Stimulated activated CD8-positive, alpha-beta memory T cell treated with anti-CD3 and anti-CD28 coated beads, Interleukin-2, amount 100 ng/mL, for 48 hours (primary cell): ENCODE measurements at regions not wholly inside any gene's neighbourhood (a gene's known extent, or its start where the extent isn't known, plus 50 kb on each side); places are given as distances from the start of the nearest gene placed in this dataset.

Source experiments
- DNase-seq, 2 donors: peaks; one replicate each; pipeline ENCODE4 v3.0.0-alpha.2; 2020; ENCODE audit warnings: low read depth in 2 of 2

DNA sequence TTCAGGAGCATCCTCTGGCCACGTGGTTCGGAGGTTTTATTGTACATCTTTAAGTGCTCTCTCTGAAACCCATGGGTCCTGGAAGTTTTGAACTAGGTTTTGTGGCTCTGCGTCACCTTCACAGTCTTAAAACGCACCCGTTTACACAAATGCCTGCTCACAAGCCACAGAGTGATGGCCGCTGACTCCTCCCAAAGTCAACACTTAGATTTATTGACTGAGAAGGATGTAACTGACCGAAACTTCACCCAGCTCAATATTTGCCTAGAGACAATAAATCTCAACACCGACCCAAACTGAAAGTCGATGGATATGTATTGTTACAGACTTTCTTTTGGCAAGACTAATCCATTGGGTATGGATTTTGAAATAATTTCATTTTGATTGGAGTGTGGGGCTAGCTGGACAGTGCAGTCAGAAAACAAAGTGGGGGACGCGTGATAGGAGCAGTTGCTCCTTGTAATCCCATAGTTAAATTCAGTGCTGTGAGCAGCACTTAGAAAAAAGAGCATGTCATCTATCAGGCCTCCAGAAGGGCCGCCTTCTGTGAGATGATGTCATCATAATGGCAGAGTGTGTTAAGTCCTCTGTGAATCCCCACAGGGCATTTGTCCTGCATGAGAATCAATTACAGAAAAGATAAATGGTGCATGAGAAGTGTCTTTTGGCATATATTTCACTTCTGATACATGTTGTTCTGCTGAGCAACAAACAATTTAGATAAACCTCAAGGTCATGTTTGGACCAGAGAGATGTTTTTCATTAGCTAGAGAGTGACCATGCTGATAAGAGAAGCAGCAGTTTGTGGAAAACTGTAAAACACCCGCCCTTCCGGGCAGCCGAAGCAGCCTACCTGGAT is 183.7 kb downstream of the INO80D start:
- DNase-seq, result no peak

DNA sequence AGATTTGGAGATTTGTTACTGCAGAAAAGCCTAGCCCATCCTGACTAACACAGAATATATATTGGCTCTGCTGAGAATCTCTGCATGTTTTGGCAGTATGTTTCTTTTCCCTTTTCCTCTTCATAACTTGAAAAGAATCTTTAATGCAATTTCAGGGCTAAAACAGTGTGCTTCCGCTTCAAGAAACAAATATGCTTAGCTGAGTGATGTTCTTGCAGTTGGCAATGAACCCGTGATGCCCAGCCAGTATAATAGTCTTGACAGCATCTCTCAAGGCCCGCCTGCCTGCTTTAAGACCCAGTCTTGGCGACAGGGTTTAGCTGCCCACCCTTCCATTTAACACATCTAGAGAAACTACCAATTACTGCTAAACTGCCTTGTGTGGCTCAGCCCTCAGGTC is 184.5 kb downstream of the INO80D start:
- DNase-seq, result no peak

DNA sequence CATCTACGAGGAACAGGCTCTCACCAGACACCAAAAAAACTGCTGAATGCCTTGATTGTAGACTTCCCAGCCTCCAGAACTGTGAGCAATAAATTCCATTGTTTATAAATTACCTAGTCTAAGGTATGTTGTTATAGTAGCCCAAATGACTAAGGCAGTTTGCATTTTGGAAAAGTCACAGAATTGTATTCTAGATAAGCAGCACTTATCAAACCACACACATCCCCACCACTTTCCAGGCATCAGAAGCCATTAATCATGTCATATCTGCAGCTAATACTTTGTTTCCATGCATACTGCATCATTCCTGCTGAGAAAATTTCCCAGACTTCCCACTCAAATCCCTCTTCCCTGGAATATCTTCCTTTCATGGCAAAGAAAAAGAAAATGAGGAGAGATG is 187.2 kb downstream of the INO80D start:
- no peak for DNase-seq

DNA sequence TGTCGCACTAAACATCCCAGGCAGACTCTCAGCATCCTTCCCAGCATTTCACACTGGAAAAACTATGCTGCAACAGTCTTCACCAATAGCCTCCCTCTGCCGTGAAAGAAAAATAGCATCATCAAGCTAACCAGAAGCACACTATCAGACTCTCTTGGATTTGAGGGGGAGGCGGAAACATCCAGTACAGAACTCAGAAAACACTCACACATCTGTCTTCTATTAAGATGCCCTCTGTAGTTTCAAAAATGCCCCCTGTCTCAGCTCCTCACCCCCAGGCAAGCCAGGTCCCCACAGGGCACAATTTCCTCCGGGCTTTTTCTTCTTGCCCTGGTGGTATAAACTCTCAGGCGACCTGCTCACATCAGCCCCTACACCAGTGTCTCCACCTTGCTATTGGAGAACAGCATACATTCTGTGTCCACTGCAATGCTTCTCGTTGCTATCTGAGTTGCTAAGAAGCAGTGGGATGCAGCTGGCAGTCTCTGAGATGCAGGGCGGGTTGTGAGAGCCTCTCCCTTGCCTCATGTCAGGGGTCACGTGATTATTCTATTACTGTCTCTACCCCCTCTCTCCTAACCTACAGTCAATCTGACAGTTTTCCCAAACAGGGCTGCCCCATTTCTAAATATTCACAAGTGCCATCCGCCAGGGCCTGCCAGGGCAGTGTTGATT is 189.9 kb downstream of the INO80D start:
- DNase-seq, result no peak

DNA sequence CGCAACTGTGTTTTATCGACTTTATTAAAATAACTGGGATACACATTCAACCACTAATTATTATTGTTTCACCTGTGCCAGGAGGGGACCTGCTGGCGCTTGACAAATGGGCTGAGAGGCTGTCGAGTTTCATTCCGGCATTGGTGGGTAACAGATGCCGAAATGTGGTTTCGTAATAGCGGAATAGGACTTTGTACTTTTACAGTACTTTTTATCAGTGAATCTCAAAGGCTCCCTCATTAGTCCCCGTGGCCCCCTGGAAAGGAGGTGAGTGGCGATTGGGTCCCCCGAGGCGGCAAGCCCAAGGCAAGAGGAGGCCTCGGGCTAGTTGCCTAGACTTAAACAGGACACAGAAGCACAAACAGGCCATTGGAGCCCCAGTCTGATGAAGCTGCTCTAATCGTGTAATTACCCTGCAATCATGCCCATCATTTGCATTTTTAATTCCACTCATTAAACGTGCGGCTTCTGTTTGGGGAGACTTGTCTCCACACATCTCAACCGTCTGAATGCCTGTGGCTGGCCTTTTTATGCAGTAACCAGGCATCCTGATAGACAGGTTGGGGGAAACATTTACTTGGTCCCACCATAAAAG is 193.2 kb downstream of the INO80D start:
- no peak for DNase-seq

DNA sequence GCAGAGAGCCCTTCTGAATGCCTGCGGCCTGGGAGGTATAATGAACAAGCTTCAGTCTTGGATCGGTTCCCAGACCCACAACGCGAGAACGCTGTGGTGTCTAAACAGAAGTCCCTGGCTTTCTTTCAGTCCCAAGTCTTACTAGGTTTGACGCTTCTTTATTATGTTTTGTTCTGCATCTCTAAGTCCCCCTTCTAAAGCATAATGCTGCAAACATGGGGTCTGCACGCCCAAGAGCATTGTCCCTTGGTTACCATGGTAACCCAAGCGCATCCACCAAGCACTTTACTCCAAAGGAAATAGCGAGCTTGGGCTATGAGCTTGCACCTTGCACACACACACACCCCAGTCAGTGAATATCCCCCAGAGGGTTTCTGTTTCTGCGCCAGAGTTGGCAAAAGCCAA is 193.7 kb downstream of the INO80D start:
- no peak for DNase-seq

DNA sequence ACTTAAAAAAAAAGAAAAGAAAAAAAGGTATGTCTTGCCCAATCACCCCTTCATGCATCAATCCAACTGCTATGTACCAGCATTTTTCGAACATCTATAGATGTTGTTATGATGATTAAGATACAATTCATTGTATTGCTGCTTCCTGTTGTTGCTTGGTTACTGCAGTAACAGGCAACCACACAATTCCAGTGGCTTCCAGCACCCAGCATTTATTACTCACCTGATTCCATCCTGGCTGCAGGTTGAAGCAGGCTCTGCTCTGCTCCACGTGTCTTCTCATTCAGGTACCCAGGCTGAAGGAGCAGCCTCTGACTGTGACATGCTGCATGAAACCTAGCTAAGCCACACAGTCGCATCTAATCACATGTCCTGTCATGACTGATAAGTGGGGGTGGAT is 196.9 kb downstream of the INO80D start:
- no peak for DNase-seq

DNA sequence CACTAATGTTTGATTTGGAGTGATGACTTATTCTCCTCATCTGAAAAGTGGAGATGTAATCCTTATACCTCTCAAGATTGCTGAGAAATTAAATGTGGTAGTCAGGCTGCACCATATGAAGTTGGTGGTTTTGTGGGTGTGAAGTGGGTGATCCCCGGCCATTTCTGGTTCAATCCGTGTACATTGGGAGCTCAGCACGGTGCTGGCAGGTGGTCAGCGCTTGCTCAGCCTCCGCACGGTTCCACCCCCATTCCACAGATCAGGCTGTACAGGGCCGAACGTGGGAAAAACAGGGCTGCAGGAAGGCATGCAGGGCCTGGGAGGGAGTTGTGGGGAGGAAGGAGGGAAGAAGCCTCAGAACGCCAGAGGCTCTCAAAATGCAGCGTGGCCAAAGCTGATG is 198.3 kb downstream of the INO80D start:
- no peak for DNase-seq

DNA sequence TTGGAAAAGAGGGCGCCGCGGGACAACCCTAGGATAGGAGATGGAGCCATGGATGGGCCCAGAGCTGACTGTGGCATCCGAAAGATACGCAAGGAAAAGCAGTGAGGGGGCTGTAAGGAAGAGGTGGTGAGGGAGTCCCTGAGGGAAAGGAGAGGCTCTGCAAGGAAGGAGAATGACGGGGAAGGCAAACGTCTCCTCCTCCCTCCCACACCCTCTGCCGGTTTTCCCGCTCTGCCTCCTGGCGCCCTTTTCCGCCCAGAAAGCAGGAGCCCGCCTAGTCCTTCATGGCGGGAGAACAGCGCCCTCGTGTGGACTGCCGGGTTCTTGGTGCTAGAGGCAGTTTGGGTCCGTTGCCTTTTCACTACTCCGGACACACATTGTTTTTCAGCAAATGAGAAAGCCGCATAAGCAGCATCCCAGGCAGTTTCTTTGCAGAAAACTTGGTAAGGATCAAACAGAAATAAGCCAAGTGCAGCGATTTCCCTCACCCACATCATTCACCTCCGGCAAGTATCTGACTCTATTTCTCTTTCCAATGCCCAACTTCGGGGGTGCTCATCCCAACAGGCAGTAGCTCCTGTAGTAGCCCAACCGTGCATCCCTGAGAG is 200.4 kb downstream of the INO80D start:
- peak; percentile 47 to 65 for DNase-seq

DNA sequence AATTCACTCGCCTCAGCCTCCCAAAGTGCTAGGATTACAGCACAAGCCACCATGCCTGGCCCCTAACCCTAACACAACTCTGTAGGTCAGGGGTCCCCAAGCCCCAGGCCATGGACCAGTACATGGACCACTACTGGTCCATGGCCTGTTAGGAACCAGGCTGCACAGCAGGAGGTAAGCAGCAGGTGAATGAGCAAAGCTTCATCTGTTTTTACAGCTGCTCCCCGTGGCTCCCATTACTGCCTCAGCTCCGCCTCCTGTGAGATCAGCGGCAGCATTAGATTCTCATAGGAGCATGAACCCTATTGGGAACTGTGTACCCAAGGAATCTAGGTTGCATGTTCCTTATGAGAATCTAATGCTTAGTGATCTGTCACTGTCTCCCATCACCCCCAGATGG is 201.7 kb downstream of the NRP2 start:
- no peak for DNase-seq

DNA sequence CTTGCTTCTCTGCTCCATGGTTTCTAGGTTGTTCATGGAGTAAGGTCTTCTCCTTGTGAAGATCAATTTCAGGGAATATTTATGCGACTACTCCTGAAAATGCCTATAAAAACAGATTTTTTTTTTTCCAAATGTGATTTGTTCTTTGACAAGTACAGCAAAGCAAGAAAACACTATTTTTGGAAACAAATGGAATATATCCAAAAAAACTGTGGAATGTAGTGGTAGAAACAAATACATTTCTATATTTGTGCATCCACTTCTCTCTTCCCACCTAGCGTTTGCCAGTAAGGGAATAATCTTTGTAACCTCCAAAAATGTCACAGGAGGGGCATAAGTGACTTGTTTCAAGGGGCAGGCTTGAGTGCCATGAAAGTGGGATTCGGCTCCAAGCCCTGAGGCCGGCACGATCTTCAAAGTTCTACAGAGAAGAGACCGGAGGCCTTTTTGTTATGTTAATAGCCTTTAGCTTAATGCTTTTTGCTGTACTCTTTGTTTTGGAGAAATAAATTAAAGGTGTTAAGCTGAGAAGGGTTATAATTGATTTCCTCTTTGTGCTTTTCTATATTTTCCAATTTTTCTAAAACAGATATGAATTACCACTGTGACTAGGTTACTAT is 200.6 kb downstream of the NRP2 start:
- no peak for DNase-seq

DNA sequence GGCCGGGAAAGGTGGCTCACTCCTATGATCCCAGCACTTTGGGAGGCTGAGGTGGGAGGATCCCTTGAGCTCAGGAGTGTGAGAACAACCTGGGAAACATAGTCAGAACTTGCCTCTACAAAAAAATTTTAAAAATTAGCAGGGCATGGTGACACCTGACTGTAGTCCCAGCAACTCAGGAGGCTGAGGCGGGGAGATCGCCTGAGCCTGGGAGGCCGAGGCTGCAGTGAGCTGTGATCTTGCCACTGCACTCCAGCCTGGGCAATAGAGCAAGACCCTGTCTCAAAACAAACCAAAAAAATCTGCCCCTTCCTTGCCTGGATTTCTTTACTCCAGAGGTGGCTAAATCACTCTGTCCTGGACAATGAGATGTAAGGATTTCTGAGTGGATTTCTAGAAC is 197.7 kb downstream of the NRP2 start:
- DNase-seq, result no peak

DNA sequence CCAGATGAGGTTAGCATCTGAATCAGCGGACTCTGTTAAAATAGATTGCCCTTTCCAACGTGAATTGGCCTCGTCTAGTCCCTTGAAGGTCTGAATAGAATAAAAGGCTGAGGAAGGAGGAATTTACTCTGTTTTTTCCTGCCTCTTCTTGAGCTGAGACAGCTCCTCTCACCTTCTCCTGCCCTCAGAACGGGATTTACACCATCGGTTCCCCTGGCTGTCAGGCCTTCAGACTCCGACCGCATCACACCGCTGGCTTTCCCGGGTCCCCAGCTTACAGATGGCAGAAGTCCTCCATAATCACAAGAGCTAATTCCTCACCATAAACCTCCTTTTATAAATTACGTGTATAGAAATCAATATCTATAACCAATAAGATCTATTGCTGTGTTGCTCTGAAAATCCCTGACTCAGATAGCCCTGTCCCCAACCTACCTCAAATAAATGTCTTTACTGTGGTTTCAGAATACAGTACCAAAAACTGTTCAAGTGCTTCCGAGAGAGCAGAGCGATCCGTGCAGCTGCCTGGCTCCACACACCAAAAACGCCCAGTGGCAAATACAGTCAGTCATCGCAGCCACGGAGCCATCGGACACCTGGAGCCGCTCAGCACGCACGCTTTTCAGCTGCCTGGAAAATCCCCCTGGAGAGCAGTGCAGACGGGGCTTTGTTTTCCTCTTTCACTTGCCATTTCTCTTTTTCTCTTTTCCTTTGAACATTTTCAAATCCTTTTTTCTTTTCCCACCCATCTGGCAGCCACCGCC is 196.9 kb downstream of the NRP2 start:
- DNase-seq, result no peak

DNA sequence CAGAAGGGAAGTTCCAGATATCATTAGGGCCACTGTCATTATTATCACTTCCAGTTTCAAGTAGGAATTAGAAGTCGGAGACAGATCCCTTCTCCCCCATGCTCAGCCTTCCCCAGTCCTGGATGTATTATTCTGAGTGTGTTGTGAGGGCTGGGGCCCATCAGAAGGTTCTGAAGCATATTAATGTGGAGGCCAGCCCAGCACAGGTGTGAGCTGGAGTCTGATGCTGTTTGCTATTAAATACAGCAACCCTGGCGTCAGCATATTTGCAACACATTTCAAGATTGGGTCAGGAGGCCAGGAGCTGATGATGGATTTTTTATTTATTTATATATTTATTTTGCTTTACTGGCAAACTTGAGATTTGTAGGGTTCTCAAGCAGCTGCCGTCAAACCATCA is 195.2 kb downstream of the NRP2 start:
- DNase-seq, result no peak

DNA sequence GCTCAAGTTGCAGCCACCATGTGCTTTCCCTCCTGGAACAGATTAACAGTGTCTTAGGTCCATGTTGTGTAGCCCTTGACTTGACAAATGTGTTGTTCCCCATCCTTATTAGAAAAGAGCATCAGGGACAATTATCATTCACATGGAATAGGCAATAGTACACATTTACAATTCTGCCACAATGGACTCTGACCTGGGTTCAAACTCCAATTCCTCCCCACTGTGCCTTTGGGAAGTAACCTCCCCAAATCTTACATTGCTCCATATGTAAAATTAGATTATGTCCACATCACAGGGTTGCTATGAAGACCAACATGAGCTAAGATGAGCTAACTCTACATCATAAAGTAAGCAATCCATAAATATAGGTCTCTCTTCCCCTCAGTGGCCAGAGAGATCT is 193.8 kb downstream of the NRP2 start:
- no peak for DNase-seq

DNA sequence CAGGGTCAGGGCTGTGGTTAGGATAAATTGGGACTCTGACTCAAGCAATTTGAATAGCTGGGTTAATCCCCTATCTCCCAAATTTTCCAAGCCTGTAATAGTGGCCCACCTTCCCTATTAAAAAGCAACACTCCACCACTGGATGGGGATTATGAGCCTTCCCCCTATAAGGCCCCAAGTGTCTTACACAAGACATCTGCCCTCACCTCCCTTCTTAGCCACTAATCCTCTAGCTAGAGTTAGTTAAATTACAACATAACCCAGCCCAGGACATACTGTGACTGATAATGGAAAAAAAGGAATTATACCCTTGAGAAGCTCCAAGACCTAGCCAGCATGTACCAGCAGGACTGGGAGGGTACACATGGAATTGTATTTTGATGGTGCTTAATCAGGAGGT is 190.4 kb downstream of the NRP2 start:
- no peak for DNase-seq

DNA sequence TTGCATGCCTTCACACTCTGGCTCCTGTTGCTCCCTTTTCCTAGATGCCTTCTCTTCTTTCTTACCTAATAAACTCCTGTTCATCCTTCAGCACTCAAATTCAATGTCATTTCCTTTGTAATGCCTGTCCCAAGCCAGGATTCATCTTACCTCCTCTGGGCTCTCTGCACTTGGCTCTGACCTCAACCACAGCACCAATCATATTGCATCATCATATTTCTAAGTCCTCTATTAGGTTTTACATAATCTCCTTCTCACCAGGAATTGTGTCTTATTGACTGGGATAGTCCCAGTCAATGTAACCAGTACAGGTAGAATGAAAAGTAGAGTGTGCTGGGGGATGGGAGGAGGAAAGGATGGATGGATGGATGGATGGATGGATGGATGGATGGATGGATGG is 187.1 kb downstream of the NRP2 start:
- DNase-seq, result no peak

DNA sequence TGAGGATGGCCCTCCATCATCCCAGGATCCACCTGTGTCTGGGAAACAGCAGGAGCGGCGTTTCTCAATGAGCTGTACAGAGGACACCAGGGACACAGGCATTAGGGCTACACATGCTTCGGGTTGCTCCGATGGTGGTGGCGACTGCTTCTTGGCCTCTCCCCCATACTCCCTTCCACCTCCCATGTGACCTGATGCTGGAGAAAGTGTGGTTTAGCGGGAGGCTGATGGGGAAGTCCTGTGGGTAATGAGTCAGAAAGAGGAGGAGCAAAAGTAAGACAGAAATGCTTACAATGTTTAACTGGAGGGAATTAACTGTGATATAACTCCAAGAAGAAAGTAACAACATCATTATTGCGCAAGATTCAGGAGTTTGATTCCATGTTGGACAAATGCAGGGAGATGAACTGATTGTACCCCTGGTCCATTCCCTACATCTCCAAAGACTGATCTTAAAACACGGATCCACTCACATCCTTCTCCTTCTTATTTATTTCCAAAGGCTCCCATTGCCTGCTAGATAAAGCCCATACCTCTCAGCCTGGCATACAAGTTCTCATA is 186.6 kb downstream of the NRP2 start:
- peak; percentile 4 to 12 for DNase-seq

DNA sequence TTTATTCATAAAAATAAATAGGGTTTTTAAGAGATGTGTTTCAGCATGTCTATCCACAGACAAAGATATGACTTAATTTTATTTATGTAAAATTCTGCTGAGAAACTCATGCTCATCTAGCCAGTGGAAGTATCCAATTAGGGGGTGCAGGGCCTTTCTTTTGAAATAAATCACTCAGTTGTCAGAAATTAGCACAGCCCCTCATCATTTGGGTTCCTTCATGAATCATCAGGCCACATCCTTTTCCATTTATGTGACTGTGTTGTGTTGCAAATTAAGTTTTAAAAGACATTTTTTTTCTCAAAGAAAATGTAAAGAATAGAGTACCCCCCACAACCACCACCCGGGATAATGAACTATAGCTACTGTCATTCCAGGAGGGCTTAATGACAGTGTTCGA is 185.8 kb downstream of the NRP2 start:
- DNase-seq, result no peak

DNA sequence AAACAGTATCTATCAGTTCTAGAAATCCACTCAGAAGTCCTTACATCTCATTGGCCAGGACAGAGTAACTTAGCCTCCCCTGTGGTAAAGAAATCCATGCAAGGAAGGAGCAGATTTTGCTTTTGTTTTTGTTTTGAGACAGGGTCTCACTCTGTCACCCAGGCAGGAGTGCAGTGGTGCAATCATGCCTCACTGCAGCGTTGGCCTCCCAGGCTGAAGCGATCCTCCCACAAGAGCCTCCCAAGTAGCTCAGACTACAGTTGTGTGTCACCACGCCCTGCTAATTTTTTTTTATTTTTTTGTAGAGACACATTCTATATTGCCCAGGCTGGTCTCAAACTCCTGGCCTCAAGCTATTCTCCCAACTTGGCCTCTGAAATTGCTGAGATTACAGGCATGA is 185.1 kb downstream of the NRP2 start:
- no peak for DNase-seq

DNA sequence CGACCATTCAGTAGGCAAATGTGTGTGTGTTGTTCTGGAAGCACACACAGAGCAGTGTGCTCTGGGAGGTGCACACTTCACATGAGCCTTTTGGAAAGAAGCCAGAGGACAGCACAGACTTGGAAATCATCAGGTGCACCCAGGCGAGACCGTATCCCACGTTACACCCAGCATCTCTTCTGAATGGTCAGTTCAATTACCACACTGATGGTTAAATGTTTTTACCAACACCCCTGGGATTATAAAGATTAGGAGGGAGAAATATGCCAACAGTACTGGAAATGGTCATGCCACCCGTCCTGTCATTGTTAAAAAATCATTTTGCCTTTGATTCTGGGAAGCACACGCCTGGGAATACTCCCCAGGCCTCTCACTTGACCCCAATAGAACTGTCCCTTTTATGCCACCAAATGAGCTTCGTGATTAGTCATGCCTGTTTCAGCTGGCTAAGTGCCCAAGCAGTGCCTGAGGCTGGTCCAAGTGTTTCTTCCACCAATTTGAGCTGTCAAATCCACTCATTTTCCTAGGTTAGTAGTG is 183.7 kb downstream of the NRP2 start:
- DNase-seq, result no peak
